WTC11 (cell line): ENCODE measurements at regions not wholly inside any gene's neighbourhood (a gene's known extent, or its start where the extent isn't known, plus 50 kb on each side); places are given as distances from the start of the nearest gene placed in this dataset.

Source experiments
- ATAC-seq: fragments of 200-7000 bp; cut with Tn5 transposase; 2 replicates; pipeline ENCODE4 v1.10.0; 2021; ENCODE audit warnings: mild to moderate bottlenecking, moderate library complexity
- CTCF ChIA-PET: fragments of 300-600 bp; sonication (Branson Sonifier 250); formaldehyde crosslinking; loops from one replicate; lab custom pipeline; 2021; ENCODE audit warnings: antibody characterized with exemption; lab: Charles Lee
- POLR2A ChIA-PET: fragments of 350-600 bp; sonication (Branson Sonifier 250); formaldehyde crosslinking; loops from one replicate; lab custom pipeline; 2021; ENCODE audit warnings: antibody characterized with exemption; lab: Charles Lee
- DNase-seq: peaks from one replicate; pipeline ENCODE4 v3.0.0; 2021; ENCODE audit warnings: low spot score
- H3K27ac Mint-ChIP-seq: 2 replicates; pipeline ENCODE4 v1.8.0; 2021; ENCODE audit warnings: mixed read lengths
- H3K27me3 Mint-ChIP-seq: 2 replicates; pipeline ENCODE4 v1.8.0; 2021; ENCODE audit warnings: low read depth, mild to moderate bottlenecking, moderate library complexity, mixed read lengths
- H3K36me3 Mint-ChIP-seq: 2 replicates; pipeline ENCODE4 v1.8.0; 2021; ENCODE audit warnings: mixed read lengths
- H3K4me1 Mint-ChIP-seq: 2 replicates; pipeline ENCODE4 v1.8.0; 2022; ENCODE audit warnings: mixed read lengths
- H3K4me3 Mint-ChIP-seq: 2 replicates; pipeline ENCODE4 v1.8.0; 2021; ENCODE audit warnings: mild to moderate bottlenecking, moderate library complexity, mixed read lengths
- H3K9me3 Mint-ChIP-seq: 2 replicates; pipeline ENCODE4 v1.8.0; 2021; ENCODE audit warnings: mixed read lengths
- CBFB ChIP-seq: sonication (generic); formaldehyde crosslinking; IDR thresholded peaks from 2 replicates; pipeline ENCODE4 v1.8.1; 2022; ENCODE audit warnings: mild to moderate bottlenecking, low read depth, missing genetic modification reagents
- ESRRA ChIP-seq: sonication (generic); formaldehyde crosslinking; IDR thresholded peaks from 2 replicates; pipeline ENCODE4 v1.8.1; 2022; ENCODE audit warnings: mild to moderate bottlenecking, missing genetic modification reagents, borderline replicate concordance
- ETV6 ChIP-seq: sonication (generic); formaldehyde crosslinking; IDR thresholded peaks from 2 replicates; pipeline ENCODE4 v1.8.1; 2022; ENCODE audit warnings: mild to moderate bottlenecking, missing genetic modification reagents
- FOXJ3 ChIP-seq: sonication (generic); formaldehyde crosslinking; IDR thresholded peaks from 2 replicates; pipeline ENCODE4 v1.9.0; 2021; ENCODE audit warnings: missing genetic modification reagents, mild to moderate bottlenecking, borderline replicate concordance
- FOXK1 ChIP-seq: sonication (generic); formaldehyde crosslinking; IDR thresholded peaks from 2 replicates; pipeline ENCODE4 v1.8.0; 2022; ENCODE audit warnings: mild to moderate bottlenecking, moderate library complexity, missing genetic modification reagents
- FOXP1 ChIP-seq: sonication (generic); formaldehyde crosslinking; IDR thresholded peaks from 2 replicates; pipeline ENCODE4 v1.8.0; 2022; ENCODE audit warnings: missing genetic modification reagents, mild to moderate bottlenecking, moderate library complexity, borderline replicate concordance
- GTF2I ChIP-seq: fragments of 250-450 bp; sonication (Bioruptor Pico); conservative IDR thresholded peaks from 2 replicates; pipeline ENCODE4 v1.4.0; 2021; ENCODE audit warnings: mild to moderate bottlenecking
- JUN ChIP-seq: sonication (generic); formaldehyde crosslinking; IDR thresholded peaks from 2 replicates; pipeline ENCODE4 v1.8.0; 2023; ENCODE audit warnings: mild to moderate bottlenecking, missing genetic modification reagents
- NR1H2 ChIP-seq: sonication (generic); formaldehyde crosslinking; IDR thresholded peaks from 2 replicates; pipeline ENCODE4 v1.9.0; 2021; ENCODE audit warnings: mild to moderate bottlenecking, moderate library complexity, missing genetic modification reagents
- NR2C2 ChIP-seq: sonication (generic); formaldehyde crosslinking; IDR thresholded peaks from 2 replicates; pipeline ENCODE4 v1.8.0; 2022; ENCODE audit warnings: mild to moderate bottlenecking, missing genetic modification reagents
- OVOL2 ChIP-seq: fragments of 250-450 bp; sonication (Bioruptor Pico); IDR thresholded peaks from 2 replicates; pipeline ENCODE4 v1.9.0; 2021; ENCODE audit warnings: mild to moderate bottlenecking, borderline replicate concordance
- PRRX2 ChIP-seq: fragments of 250-450 bp; sonication (Bioruptor Pico); IDR thresholded peaks from 2 replicates; pipeline ENCODE4 v1.8.0; 2021; ENCODE audit warnings: mild to moderate bottlenecking
- SMAD4 ChIP-seq: sonication (generic); formaldehyde crosslinking; IDR thresholded peaks from 2 replicates; pipeline ENCODE4 v1.8.0; 2022; ENCODE audit warnings: mild to moderate bottlenecking, missing genetic modification reagents
- SP1 ChIP-seq: sonication (generic); formaldehyde crosslinking; conservative IDR thresholded peaks from 2 replicates; pipeline ENCODE4 v1.8.1; 2022; ENCODE audit warnings: missing genetic modification reagents
- TCF7 ChIP-seq: sonication (generic); formaldehyde crosslinking; IDR thresholded peaks from 2 replicates; pipeline ENCODE4 v1.8.0; 2022; ENCODE audit warnings: mild to moderate bottlenecking, low read depth, missing genetic modification reagents, moderate library complexity
- TEAD1 ChIP-seq: sonication (generic); formaldehyde crosslinking; IDR thresholded peaks from 2 replicates; pipeline ENCODE4 v1.8.0; 2022; ENCODE audit warnings: mild to moderate bottlenecking, missing genetic modification reagents
- ZNF219 ChIP-seq: sonication (generic); formaldehyde crosslinking; IDR thresholded peaks from 2 replicates; pipeline ENCODE4 v1.8.0; 2023; ENCODE audit warnings: missing genetic modification reagents, mild to moderate bottlenecking, borderline replicate concordance
- ZNF423 ChIP-seq: fragments of 250-450 bp; sonication (Bioruptor Pico); IDR thresholded peaks from 2 replicates; pipeline ENCODE4 v2.1.2; 2022; ENCODE audit warnings: mild to moderate bottlenecking, moderate library complexity
- TF ChIP-seq, protein P1 (sequence below): sonication (generic); formaldehyde crosslinking; IDR thresholded peaks from 2 replicates; pipeline ENCODE4 v1.8.1; 2022; ENCODE audit warnings: mild to moderate bottlenecking, missing genetic modification reagents, moderate library complexity, borderline replicate concordance
- TF ChIP-seq, protein P2 (sequence below): sonication (generic); formaldehyde crosslinking; IDR thresholded peaks from 2 replicates; pipeline ENCODE4 v1.8.1; 2023; ENCODE audit warnings: mild to moderate bottlenecking, missing genetic modification reagents, moderate library complexity
- TF ChIP-seq, protein P3 (sequence below): sonication (generic); formaldehyde crosslinking; IDR thresholded peaks from 2 replicates; pipeline ENCODE4 v1.8.0; 2023; ENCODE audit warnings: missing genetic modification reagents, mild to moderate bottlenecking, borderline replicate concordance
- TF ChIP-seq, protein P4 (sequence below): sonication (generic); formaldehyde crosslinking; IDR thresholded peaks from 2 replicates; pipeline ENCODE4 v1.8.0; 2022; ENCODE audit warnings: mild to moderate bottlenecking, missing genetic modification reagents
- TF ChIP-seq, protein P5 (sequence below): fragments of 200-600 bp; IDR thresholded peaks from 2 replicates; pipeline ENCODE4 v1.8.0; 2022; ENCODE audit warnings: antibody characterized with exemption
- TF ChIP-seq, protein P6 (sequence below): sonication (generic); formaldehyde crosslinking; IDR thresholded peaks from 2 replicates; pipeline ENCODE4 v1.8.0; 2022; ENCODE audit warnings: mild to moderate bottlenecking, missing genetic modification reagents

DNA sequence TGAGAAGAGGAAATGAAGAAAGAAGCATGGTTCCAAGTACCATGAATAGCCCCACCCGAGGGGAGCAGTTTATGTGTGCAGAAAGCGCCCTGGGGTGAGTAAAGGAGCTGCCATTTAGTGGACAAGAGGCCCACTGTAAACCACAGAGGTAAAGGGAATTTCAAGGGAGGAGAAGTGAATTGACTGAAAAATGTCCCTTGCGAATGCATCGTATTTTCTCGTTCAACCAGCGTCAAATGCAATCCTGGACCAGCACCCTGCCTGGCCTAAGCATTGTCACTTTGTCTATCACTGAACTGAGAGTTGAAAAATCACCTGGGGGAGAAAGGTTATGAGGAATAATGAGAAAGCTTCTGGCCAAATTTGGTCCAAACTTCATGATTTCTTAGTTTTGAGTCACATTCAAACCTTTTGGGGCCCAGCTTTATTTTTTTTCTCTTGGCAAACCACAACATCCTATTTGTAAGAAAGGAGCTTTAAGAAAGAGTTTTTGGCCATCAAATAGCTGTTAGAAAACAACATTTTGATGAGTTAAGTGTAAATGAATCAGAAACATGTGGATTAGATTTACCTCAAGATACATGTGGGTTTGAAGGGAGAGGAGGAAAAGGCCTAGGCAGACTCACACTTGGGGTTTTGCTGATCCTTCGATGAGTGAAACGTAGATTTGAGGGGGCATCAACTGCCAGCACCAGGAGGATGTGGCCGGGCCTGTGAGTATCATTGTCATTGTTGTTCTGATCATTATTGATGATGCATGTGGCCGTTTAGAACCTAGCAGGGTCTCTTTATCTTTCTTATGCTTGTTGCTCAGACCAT, 214.0 kb downstream of the CLIC5 start:
- H3K27ac Mint-ChIP-seq, result no peak overlapping the region
- no peaks in the 10 kb centered on the region; the same call in 1 of the 2 replicates for H3K27me3 Mint-ChIP-seq
- POLR2A ChIA-PET, result no interaction called here
- CTCF ChIA-PET, result interaction anchor here (0.6 kb wide), 1 partner anchor 709 kb away, joined by 5 read pairs; no protein-coding TSS in a partner anchor
- no peaks in the 10 kb centered on the region for H3K4me1 Mint-ChIP-seq
- H3K9me3 Mint-ChIP-seq, result peaks cover 6% of the 10 kb centered on the region; the same call in 1 of the 2 replicates
- TF ChIP-seq FOXK1 (CRISPR knock-in tag), result no peak
- TF ChIP-seq, protein P1, sequence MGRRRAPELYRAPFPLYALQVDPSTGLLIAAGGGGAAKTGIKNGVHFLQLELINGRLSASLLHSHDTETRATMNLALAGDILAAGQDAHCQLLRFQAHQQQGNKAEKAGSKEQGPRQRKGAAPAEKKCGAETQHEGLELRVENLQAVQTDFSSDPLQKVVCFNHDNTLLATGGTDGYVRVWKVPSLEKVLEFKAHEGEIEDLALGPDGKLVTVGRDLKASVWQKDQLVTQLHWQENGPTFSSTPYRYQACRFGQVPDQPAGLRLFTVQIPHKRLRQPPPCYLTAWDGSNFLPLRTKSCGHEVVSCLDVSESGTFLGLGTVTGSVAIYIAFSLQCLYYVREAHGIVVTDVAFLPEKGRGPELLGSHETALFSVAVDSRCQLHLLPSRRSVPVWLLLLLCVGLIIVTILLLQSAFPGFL, result no peak
- TF ChIP-seq NR1H2 (CRISPR knock-in tag), result no peak
- TF ChIP-seq ZNF423 (CRISPR knock-in tag), result no peak
- TF ChIP-seq, protein P2, sequence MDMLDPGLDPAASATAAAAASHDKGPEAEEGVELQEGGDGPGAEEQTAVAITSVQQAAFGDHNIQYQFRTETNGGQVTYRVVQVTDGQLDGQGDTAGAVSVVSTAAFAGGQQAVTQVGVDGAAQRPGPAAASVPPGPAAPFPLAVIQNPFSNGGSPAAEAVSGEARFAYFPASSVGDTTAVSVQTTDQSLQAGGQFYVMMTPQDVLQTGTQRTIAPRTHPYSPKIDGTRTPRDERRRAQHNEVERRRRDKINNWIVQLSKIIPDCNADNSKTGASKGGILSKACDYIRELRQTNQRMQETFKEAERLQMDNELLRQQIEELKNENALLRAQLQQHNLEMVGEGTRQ (CRISPR knock-in tag), result no peak
- TF ChIP-seq, protein P3, sequence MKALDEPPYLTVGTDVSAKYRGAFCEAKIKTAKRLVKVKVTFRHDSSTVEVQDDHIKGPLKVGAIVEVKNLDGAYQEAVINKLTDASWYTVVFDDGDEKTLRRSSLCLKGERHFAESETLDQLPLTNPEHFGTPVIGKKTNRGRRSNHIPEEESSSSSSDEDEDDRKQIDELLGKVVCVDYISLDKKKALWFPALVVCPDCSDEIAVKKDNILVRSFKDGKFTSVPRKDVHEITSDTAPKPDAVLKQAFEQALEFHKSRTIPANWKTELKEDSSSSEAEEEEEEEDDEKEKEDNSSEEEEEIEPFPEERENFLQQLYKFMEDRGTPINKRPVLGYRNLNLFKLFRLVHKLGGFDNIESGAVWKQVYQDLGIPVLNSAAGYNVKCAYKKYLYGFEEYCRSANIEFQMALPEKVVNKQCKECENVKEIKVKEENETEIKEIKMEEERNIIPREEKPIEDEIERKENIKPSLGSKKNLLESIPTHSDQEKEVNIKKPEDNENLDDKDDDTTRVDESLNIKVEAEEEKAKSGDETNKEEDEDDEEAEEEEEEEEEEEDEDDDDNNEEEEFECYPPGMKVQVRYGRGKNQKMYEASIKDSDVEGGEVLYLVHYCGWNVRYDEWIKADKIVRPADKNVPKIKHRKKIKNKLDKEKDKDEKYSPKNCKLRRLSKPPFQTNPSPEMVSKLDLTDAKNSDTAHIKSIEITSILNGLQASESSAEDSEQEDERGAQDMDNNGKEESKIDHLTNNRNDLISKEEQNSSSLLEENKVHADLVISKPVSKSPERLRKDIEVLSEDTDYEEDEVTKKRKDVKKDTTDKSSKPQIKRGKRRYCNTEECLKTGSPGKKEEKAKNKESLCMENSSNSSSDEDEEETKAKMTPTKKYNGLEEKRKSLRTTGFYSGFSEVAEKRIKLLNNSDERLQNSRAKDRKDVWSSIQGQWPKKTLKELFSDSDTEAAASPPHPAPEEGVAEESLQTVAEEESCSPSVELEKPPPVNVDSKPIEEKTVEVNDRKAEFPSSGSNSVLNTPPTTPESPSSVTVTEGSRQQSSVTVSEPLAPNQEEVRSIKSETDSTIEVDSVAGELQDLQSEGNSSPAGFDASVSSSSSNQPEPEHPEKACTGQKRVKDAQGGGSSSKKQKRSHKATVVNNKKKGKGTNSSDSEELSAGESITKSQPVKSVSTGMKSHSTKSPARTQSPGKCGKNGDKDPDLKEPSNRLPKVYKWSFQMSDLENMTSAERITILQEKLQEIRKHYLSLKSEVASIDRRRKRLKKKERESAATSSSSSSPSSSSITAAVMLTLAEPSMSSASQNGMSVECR, result no peak
- no peak for TF ChIP-seq FOXJ3 (CRISPR knock-in tag)
- no peak for TF ChIP-seq ETV6
- no peak for TF ChIP-seq TCF7 (CRISPR knock-in tag)
- no peaks in the 10 kb centered on the region for H3K36me3 Mint-ChIP-seq
- ATAC-seq (no peak), DNase-seq (no peak)
- no peak overlapping the region for H3K4me3 Mint-ChIP-seq

DNA sequence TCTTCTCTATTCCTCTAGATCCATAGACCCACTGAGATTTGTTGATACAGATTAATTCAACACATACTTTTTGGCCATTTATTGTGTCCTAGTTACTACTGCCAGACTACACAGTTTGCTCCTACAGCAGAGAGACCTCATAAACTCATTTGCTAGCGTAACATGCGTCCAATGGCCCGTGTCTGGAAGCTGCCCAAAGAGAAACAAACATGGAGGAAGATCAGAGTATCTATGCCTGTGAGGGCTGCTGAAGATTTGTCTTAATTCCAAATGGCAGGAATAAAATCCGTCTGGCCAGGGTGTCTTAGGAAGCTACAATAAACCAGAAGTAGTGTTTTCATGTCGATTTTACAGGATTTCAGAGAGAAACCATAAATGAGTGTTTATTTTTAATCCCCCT, 214.7 kb downstream of the CLIC5 start:
- Mint-ChIP-seq H3K9me3 (peaks cover 6% of the 10 kb centered on the region; the same call in 1 of the 2 replicates), H3K4me3 (no peak overlapping the region), H3K4me1 (no peaks in the 10 kb centered on the region), H3K27me3 (no peaks in the 10 kb centered on the region; the same call in 1 of the 2 replicates), H3K27ac (no peak overlapping the region), H3K36me3 (no peaks in the 10 kb centered on the region)
- ChIA-PET POLR2A (no interaction called here), CTCF (interaction anchor here (0.6 kb wide), 1 partner anchor 709 kb away, joined by 5 read pairs; no protein-coding TSS in a partner anchor)
- ATAC-seq, result no peak
- DNase-seq, result no peak
- TF ChIP-seq NR2C2 (CRISPR knock-in tag) (no peak), SP1 (no peak), ZNF219 (CRISPR knock-in tag) (no peak), GTF2I (CRISPR knock-in tag) (no peak), PRRX2 (CRISPR knock-in tag) (no peak), SMAD4 (CRISPR knock-in tag) (no peak), FOXP1 (no peak), OVOL2 (CRISPR knock-in tag) (no peak), CBFB (CRISPR knock-in tag) (no peak), TEAD1 (CRISPR knock-in tag) (no peak), JUN (no peak), ESRRA (CRISPR knock-in tag) (no peak)
- TF ChIP-seq, protein P4, sequence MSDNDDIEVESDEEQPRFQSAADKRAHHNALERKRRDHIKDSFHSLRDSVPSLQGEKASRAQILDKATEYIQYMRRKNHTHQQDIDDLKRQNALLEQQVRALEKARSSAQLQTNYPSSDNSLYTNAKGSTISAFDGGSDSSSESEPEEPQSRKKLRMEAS (CRISPR knock-in tag), result no peak
- TF ChIP-seq, protein P5, sequence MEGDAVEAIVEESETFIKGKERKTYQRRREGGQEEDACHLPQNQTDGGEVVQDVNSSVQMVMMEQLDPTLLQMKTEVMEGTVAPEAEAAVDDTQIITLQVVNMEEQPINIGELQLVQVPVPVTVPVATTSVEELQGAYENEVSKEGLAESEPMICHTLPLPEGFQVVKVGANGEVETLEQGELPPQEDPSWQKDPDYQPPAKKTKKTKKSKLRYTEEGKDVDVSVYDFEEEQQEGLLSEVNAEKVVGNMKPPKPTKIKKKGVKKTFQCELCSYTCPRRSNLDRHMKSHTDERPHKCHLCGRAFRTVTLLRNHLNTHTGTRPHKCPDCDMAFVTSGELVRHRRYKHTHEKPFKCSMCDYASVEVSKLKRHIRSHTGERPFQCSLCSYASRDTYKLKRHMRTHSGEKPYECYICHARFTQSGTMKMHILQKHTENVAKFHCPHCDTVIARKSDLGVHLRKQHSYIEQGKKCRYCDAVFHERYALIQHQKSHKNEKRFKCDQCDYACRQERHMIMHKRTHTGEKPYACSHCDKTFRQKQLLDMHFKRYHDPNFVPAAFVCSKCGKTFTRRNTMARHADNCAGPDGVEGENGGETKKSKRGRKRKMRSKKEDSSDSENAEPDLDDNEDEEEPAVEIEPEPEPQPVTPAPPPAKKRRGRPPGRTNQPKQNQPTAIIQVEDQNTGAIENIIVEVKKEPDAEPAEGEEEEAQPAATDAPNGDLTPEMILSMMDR, result no peak
- TF ChIP-seq, protein P1, result no peak
- TF ChIP-seq, protein P6, sequence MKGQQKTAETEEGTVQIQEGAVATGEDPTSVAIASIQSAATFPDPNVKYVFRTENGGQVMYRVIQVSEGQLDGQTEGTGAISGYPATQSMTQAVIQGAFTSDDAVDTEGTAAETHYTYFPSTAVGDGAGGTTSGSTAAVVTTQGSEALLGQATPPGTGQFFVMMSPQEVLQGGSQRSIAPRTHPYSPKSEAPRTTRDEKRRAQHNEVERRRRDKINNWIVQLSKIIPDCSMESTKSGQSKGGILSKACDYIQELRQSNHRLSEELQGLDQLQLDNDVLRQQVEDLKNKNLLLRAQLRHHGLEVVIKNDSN (CRISPR knock-in tag), result no peak
